SK-N-SH treated with all-trans-retinoic acid at 6 μM for 48 hours (cell line): ENCODE measurements at regions not wholly inside any gene's neighbourhood (a gene's known extent, or its start where the extent isn't known, plus 50 kb on each side); places are given as distances from the start of the nearest gene placed in this dataset.

Source experiments
- ATAC-seq: fragments of 200-7000 bp; cut with Tn5 transposase; 3 replicates; pipeline ENCODE4 v1.9.1; 2020; ENCODE audit warnings: mild to moderate bottlenecking, moderate library complexity
- ARNTL ChIP-seq: fragments of 450-650 bp; formaldehyde crosslinking; IDR thresholded peaks from 2 replicates; pipeline ENCODE4 v1.5.0; 2020; ENCODE audit warnings: low read depth, mild to moderate bottlenecking, moderate library complexity, borderline replicate concordance
- BACH2 ChIP-seq: fragments of 250-450 bp; sonication (Bioruptor Pico); IDR thresholded peaks from 2 replicates; pipeline ENCODE4 v1.9.0; 2021; ENCODE audit warnings: mild to moderate bottlenecking, borderline replicate concordance
- CSDC2 ChIP-seq: fragments of 250-450 bp; sonication (Bioruptor Pico); IDR thresholded peaks from 2 replicates; pipeline ENCODE4 v1.5.0; 2020; ENCODE audit warnings: mild to moderate bottlenecking, moderate library complexity
- ESRRG ChIP-seq: fragments of 250-450 bp; sonication (Bioruptor Pico); IDR thresholded peaks from 2 replicates; pipeline ENCODE4 v1.6.1; 2021; ENCODE audit warnings: mild to moderate bottlenecking
- GLIS3 ChIP-seq: fragments of 250-450 bp; sonication (Bioruptor Pico); IDR thresholded peaks from 2 replicates; pipeline ENCODE4 v1.5.0; 2020; ENCODE audit warnings: mild to moderate bottlenecking, moderate library complexity
- ISL1 ChIP-seq: fragments of 250-450 bp; sonication (Bioruptor Pico); IDR thresholded peaks from 2 replicates; pipeline ENCODE4 v2.1.2; 2022; ENCODE audit warnings: mild to moderate bottlenecking, moderate library complexity
- OSR1 ChIP-seq: fragments of 250-450 bp; sonication (Bioruptor Pico); IDR thresholded peaks from 2 replicates; pipeline ENCODE4 v1.8.0; 2022; ENCODE audit warnings: moderate library complexity, mild to moderate bottlenecking, inconsistent platforms
- PATZ1 ChIP-seq: fragments of 250-450 bp; sonication (Bioruptor Pico); IDR thresholded peaks from 2 replicates; pipeline ENCODE4 v1.8.0; 2020; ENCODE audit warnings: mild to moderate bottlenecking, moderate library complexity, borderline replicate concordance
- POU6F1 ChIP-seq: fragments of 250-450 bp; sonication (Bioruptor Pico); IDR thresholded peaks from 2 replicates; pipeline ENCODE4 v1.8.0; 2021; ENCODE audit warnings: low read depth, mild to moderate bottlenecking, moderate library complexity, borderline replicate concordance
- PPARA ChIP-seq: fragments of 250-450 bp; sonication (Bioruptor Pico); IDR thresholded peaks from 2 replicates; pipeline ENCODE4 v1.5.0; 2020; ENCODE audit warnings: mild to moderate bottlenecking, borderline replicate concordance
- RARB ChIP-seq: fragments of 250-450 bp; sonication (Bioruptor Pico); IDR thresholded peaks from 2 replicates; pipeline ENCODE4 v1.8.0; 2021; ENCODE audit warnings: mild to moderate bottlenecking, moderate library complexity
- TCF4 ChIP-seq: fragments of 250-450 bp; sonication (Bioruptor Pico); IDR thresholded peaks from 2 replicates; pipeline ENCODE4 v1.8.0; 2021; ENCODE audit warnings: mild to moderate bottlenecking, moderate library complexity, borderline replicate concordance
- TOX ChIP-seq: fragments of 250-450 bp; sonication (Bioruptor Pico); IDR thresholded peaks from 2 replicates; pipeline ENCODE4 v1.8.0; 2021; ENCODE audit warnings: mild to moderate bottlenecking, moderate library complexity, borderline replicate concordance
- TSHZ2 ChIP-seq: fragments of 250-450 bp; sonication (Bioruptor Pico); IDR thresholded peaks from 2 replicates; pipeline ENCODE4 v1.5.0; 2020; ENCODE audit warnings: mild to moderate bottlenecking, moderate library complexity
- ZC3H10 ChIP-seq: fragments of 250-450 bp; sonication (Bioruptor Pico); IDR thresholded peaks from 2 replicates; pipeline ENCODE4 v1.5.1; 2021; ENCODE audit warnings: mild to moderate bottlenecking, moderate library complexity
- ZFP3 ChIP-seq: fragments of 250-450 bp; sonication (Bioruptor Pico); IDR thresholded peaks from 2 replicates; pipeline ENCODE4 v1.5.0; 2020; ENCODE audit warnings: mild to moderate bottlenecking, moderate library complexity
- ZFP30 ChIP-seq: fragments of 450-650 bp; formaldehyde crosslinking; IDR thresholded peaks from 2 replicates; pipeline ENCODE4 v1.5.0; 2022; ENCODE audit warnings: mild to moderate bottlenecking, moderate library complexity
- ZNF565 ChIP-seq: fragments of 450-650 bp; formaldehyde crosslinking; conservative IDR thresholded peaks from 2 replicates; pipeline ENCODE4 v1.5.0; 2020; ENCODE audit warnings: low read depth, mild to moderate bottlenecking, moderate library complexity
- ZNF70 ChIP-seq: fragments of 450-650 bp; formaldehyde crosslinking; IDR thresholded peaks from 2 replicates; pipeline ENCODE4 v1.5.0; 2020; ENCODE audit warnings: mild to moderate bottlenecking, moderate library complexity
- ZNF8 ChIP-seq: fragments of 450-650 bp; formaldehyde crosslinking; IDR thresholded peaks from 2 replicates; pipeline ENCODE4 v1.5.0; 2020; ENCODE audit warnings: mild to moderate bottlenecking, moderate library complexity

GRCh38 chr18:67354692-67355091 lies 161.8 kb downstream of the DSEL start (continued):
- TF ChIP-seq TSHZ2 (no peak), POU6F1 (CRISPR knock-in tag) (no peak), ESRRG (CRISPR knock-in tag) (no peak), ZFP30 (no peak), ZC3H10 (CRISPR knock-in tag) (no peak), RARB (CRISPR knock-in tag) (no peak), TOX (CRISPR knock-in tag) (no peak), ARNTL (CRISPR knock-in tag) (no peak), ZNF8 (CRISPR knock-in tag) (no peak)

GRCh38 chr18:67354091-67354490 lies 162.4 kb downstream of the DSEL start:
- no peak for ATAC-seq
- TF ChIP-seq ZC3H10 (CRISPR knock-in tag) = no peak
- no peak for TF ChIP-seq ISL1 (CRISPR knock-in tag)
- no peak for TF ChIP-seq CSDC2
- TF ChIP-seq ZFP30 = no peak
- TF ChIP-seq TSHZ2 = no peak
- TF ChIP-seq OSR1 (CRISPR knock-in tag) = no peak
- TF ChIP-seq ZNF8 (CRISPR knock-in tag) = no peak
- no peak for TF ChIP-seq ZNF565 (CRISPR knock-in tag)
- no peak for TF ChIP-seq PPARA (CRISPR knock-in tag)
- no peak for TF ChIP-seq BACH2
- TF ChIP-seq ZFP3 (CRISPR knock-in tag) = no peak
- no peak for TF ChIP-seq TOX (CRISPR knock-in tag)

- no peak for ATAC-seq
- TF ChIP-seq OSR1 (CRISPR knock-in tag) (no peak), ISL1 (CRISPR knock-in tag) (peak; percentile 79), GLIS3 (CRISPR knock-in tag) (no peak), ZNF8 (CRISPR knock-in tag) (no peak), ZFP3 (CRISPR knock-in tag) (no peak), ZFP30 (no peak), TCF4 (0 out of 2 replicates have a peak, but pooled peaks have one; percentile 25), CSDC2 (no peak), PATZ1 (CRISPR knock-in tag) (no peak), PPARA (CRISPR knock-in tag) (no peak), RARB (CRISPR knock-in tag) (no peak), ZNF70 (CRISPR knock-in tag) (no peak), ZC3H10 (CRISPR knock-in tag) (no peak), TOX (CRISPR knock-in tag) (no peak), TSHZ2 (0 out of 2 replicates have a peak, but pooled peaks have one; percentile 27), ARNTL (CRISPR knock-in tag) (no peak)
Measured at GRCh38 chr18:67347438-67347837, 169.1 kb downstream of the DSEL start.
